Activated CD8-positive, alpha-beta memory T cell treated with anti-CD3 and anti-CD28 coated beads for 36 hours (primary cell): ENCODE measurements at regions not wholly inside any gene's neighbourhood (a gene's known extent, or its start where the extent isn't known, plus 50 kb on each side); places are given as distances from the start of the nearest gene placed in this dataset.

Experiments
- CTCF ChIA-PET: fragments of 350-600 bp; sonication (Branson Sonifier 250); formaldehyde crosslinking; loops from one replicate; lab custom pipeline; 2021; ENCODE audit warnings: antibody characterized with exemption; lab: Charles Lee
- POLR2A ChIA-PET: fragments of 350-600 bp; sonication (Branson Sonifier 250); formaldehyde crosslinking; loops from one replicate; lab custom pipeline; 2021; ENCODE audit warnings: antibody characterized with exemption; lab: Charles Lee

GRCh38 chr2:8452979-8453903, 228.6 kb upstream of the ID2 start:
- CTCF ChIA-PET, result no interaction called here
- POLR2A ChIA-PET, result no interaction called here

GRCh38 chr2:8453904-8454302, 228.0 kb upstream of the ID2 start:
- CTCF ChIA-PET, result no interaction called here
- POLR2A ChIA-PET, result no interaction called here

- ChIA-PET POLR2A (no interaction called here), CTCF (no interaction called here)
These were observed 227.1 kb upstream of the ID2 start for GRCh38 chr2:8454797-8455196.

- ChIA-PET POLR2A (no interaction called here), CTCF (no interaction called here)
These were observed 226.4 kb upstream of the ID2 start for GRCh38 chr2:8455236-8456150.

GRCh38 chr2:8456151-8457091, 225.4 kb upstream of the ID2 start:
- ChIA-PET POLR2A (no interaction called here), CTCF (no interaction called here)

GRCh38 chr2:8457092-8457481, 224.8 kb upstream of the ID2 start:
- ChIA-PET POLR2A (no interaction called here), CTCF (no interaction called here)

GRCh38 chr2:8457699-8458502, 224.0 kb upstream of the ID2 start:
- POLR2A ChIA-PET, result interaction anchor here (0.6 kb wide), 1 partner anchor 234 kb away, joined by 4 read pairs; no protein-coding TSS in a partner anchor
- CTCF ChIA-PET, result no interaction called here

GRCh38 chr2:8458503-8459459, 223.1 kb upstream of the ID2 start:
- ChIA-PET CTCF (no interaction called here), POLR2A (no interaction called here)

GRCh38 chr2:8459474-8459873, 222.4 kb upstream of the ID2 start:
- CTCF ChIA-PET, result no interaction called here
- POLR2A ChIA-PET, result no interaction called here

GRCh38 chr2:8461341-8461740, 220.5 kb upstream of the ID2 start:
- ChIA-PET POLR2A (no interaction called here), CTCF (no interaction called here)

- CTCF ChIA-PET, result no interaction called here
- POLR2A ChIA-PET, result no interaction called here
These were observed 219.6 kb upstream of the ID2 start for GRCh38 chr2:8462280-8462679.

- ChIA-PET POLR2A (no interaction called here), CTCF (no interaction called here)
These were observed 218.8 kb upstream of the ID2 start for GRCh38 chr2:8462899-8463648.

- POLR2A ChIA-PET, result no interaction called here
- CTCF ChIA-PET, result no interaction called here
These were observed 216.3 kb upstream of the ID2 start for GRCh38 chr2:8465560-8465959.

GRCh38 chr2:8469709-8470493, 212.0 kb upstream of the ID2 start:
- CTCF ChIA-PET, result interaction anchor here (1.5 kb wide), 1 partner anchor 53 kb away, joined by 5 read pairs; no protein-coding TSS in a partner anchor
- POLR2A ChIA-PET, result no interaction called here

- CTCF ChIA-PET, result interaction anchor here (1.0 to 1.8 kb wide), 2 partner anchors 10 to 72 kb away, joined by 4 to 6 read pairs; no protein-coding TSS in a partner anchor
- POLR2A ChIA-PET, result interaction anchor here (1.3 kb wide), 1 partner anchor 9 kb away, joined by 3 read pairs; no protein-coding TSS in a partner anchor
These were observed 209.1 kb upstream of the ID2 start for GRCh38 chr2:8472545-8473323.
